ENCODE measurements at regions not wholly inside any gene's neighbourhood (a gene's known extent, or its start where the extent isn't known, plus 50 kb on each side); places are given as distances from the start of the nearest gene placed in this dataset.

- no peak for TF ChIP-seq CTCF (IDR thresholded peaks at IDR 0.05; ENCODE audit: extremely low read depth, insufficient read depth, missing control alignments)
- in situ Hi-C loops (cut with MboI; ENCODE audit: low pct_unique_long_range_greater_than_20kb, low sequenced_read_pairs, unreplicated experiment), result no loop called here
- DNase-seq (ENCODE audit: low spot score), result no peak
Observed at GRCh38 chr6:81682858-81683620, 69.4 kb downstream of the TENT5A start.

GRCh38 chr6:81682235-81682795, 70.2 kb downstream of the TENT5A start:
- no peak for TF ChIP-seq CTCF (IDR thresholded peaks at IDR 0.05; ENCODE audit: extremely low read depth, insufficient read depth, missing control alignments)
- in situ Hi-C loops (cut with MboI; ENCODE audit: low pct_unique_long_range_greater_than_20kb, low sequenced_read_pairs, unreplicated experiment), result no loop called here
- DNase-seq (ENCODE audit: low spot score), result no peak

- in situ Hi-C loops (cut with MboI; ENCODE audit: low pct_unique_long_range_greater_than_20kb, low sequenced_read_pairs, unreplicated experiment), result no loop called here
- TF ChIP-seq CTCF (IDR thresholded peaks at IDR 0.05; ENCODE audit: extremely low read depth, insufficient read depth, missing control alignments), result no peak
- DNase-seq (ENCODE audit: low spot score), result no peak
Observed at GRCh38 chr6:81669445-81669844, 83.0 kb downstream of the TENT5A start.

GRCh38 chr6:81668615-81669047, 83.8 kb downstream of the TENT5A start:
- in situ Hi-C loops (cut with MboI; ENCODE audit: low pct_unique_long_range_greater_than_20kb, low sequenced_read_pairs, unreplicated experiment), result no loop called here
- no peak for DNase-seq (ENCODE audit: low spot score)
- no peak for TF ChIP-seq CTCF (IDR thresholded peaks at IDR 0.05; ENCODE audit: extremely low read depth, insufficient read depth, missing control alignments)

GRCh38 chr6:81666481-81666880, 86.0 kb downstream of the TENT5A start:
- in situ Hi-C loops (cut with MboI; ENCODE audit: low pct_unique_long_range_greater_than_20kb, low sequenced_read_pairs, unreplicated experiment), result no loop called here
- DNase-seq (ENCODE audit: low spot score), result no peak
- no peak for TF ChIP-seq CTCF (IDR thresholded peaks at IDR 0.05; ENCODE audit: extremely low read depth, insufficient read depth, missing control alignments)

GRCh38 chr6:81656231-81656630, 96.2 kb downstream of the TENT5A start:
- in situ Hi-C loops (cut with MboI; ENCODE audit: low pct_unique_long_range_greater_than_20kb, low sequenced_read_pairs, unreplicated experiment), result no loop called here
- DNase-seq (ENCODE audit: low spot score), result no peak
- no peak for TF ChIP-seq CTCF (IDR thresholded peaks at IDR 0.05; ENCODE audit: extremely low read depth, insufficient read depth, missing control alignments)

Data from GM13977 (cell line).